ENCODE measurements at regions not wholly inside any gene's neighbourhood (a gene's known extent, or its start where the extent isn't known, plus 50 kb on each side); places are given as distances from the start of the nearest gene placed in this dataset.
"Not testable (repeated sequence)": the region's sequence is repeated elsewhere in the genome, so short reads cannot be mapped to it uniquely, and the experiment has no call there.

GRCh38 chr9:108744641-108745040 is 111.1 kb downstream of the ACTL7B start:
- TF ChIP-seq, protein P1, sequence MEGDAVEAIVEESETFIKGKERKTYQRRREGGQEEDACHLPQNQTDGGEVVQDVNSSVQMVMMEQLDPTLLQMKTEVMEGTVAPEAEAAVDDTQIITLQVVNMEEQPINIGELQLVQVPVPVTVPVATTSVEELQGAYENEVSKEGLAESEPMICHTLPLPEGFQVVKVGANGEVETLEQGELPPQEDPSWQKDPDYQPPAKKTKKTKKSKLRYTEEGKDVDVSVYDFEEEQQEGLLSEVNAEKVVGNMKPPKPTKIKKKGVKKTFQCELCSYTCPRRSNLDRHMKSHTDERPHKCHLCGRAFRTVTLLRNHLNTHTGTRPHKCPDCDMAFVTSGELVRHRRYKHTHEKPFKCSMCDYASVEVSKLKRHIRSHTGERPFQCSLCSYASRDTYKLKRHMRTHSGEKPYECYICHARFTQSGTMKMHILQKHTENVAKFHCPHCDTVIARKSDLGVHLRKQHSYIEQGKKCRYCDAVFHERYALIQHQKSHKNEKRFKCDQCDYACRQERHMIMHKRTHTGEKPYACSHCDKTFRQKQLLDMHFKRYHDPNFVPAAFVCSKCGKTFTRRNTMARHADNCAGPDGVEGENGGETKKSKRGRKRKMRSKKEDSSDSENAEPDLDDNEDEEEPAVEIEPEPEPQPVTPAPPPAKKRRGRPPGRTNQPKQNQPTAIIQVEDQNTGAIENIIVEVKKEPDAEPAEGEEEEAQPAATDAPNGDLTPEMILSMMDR (IDR thresholded peaks at IDR 0.05; ENCODE audit: insufficient read depth, low read depth, low read length, missing control alignments), result no peak
- no peak for DNase-seq (ENCODE audit: low read depth)
- no peak overlapping the region for H3K4me3 ChIP-seq (ENCODE audit: low read depth, low read length)

GRCh38 chr9:108743901-108744371 is 111.8 kb downstream of the ACTL7B start:
- TF ChIP-seq, protein P1 (IDR thresholded peaks at IDR 0.05; ENCODE audit: insufficient read depth, low read depth, low read length, missing control alignments), result no peak
- no peak for DNase-seq (ENCODE audit: low read depth)
- H3K4me3 ChIP-seq (ENCODE audit: low read depth, low read length), result no peak overlapping the region

- no peak for DNase-seq (ENCODE audit: low read depth)
- H3K4me3 ChIP-seq (ENCODE audit: low read depth, low read length), result no peak overlapping the region
- TF ChIP-seq, protein P1 (IDR thresholded peaks at IDR 0.05; ENCODE audit: insufficient read depth, low read depth, low read length, missing control alignments), result no peak
These were observed 112.4 kb downstream of the ACTL7B start for GRCh38 chr9:108743416-108743815.

- no peak for DNase-seq (ENCODE audit: low read depth)
- no peak overlapping the region for H3K4me3 ChIP-seq (ENCODE audit: low read depth, low read length)
- TF ChIP-seq, protein P1 (IDR thresholded peaks at IDR 0.05; ENCODE audit: insufficient read depth, low read depth, low read length, missing control alignments), result no peak
These were observed 113.6 kb downstream of the ACTL7B start for GRCh38 chr9:108742191-108742590.

- H3K4me3 ChIP-seq (ENCODE audit: low read depth, low read length); DNase-seq (ENCODE audit: low read depth): not testable (repeated sequence)
These were observed 124.5 kb downstream of the ACTL7B start for GRCh38 chr9:108731292-108731691.

DNA sequence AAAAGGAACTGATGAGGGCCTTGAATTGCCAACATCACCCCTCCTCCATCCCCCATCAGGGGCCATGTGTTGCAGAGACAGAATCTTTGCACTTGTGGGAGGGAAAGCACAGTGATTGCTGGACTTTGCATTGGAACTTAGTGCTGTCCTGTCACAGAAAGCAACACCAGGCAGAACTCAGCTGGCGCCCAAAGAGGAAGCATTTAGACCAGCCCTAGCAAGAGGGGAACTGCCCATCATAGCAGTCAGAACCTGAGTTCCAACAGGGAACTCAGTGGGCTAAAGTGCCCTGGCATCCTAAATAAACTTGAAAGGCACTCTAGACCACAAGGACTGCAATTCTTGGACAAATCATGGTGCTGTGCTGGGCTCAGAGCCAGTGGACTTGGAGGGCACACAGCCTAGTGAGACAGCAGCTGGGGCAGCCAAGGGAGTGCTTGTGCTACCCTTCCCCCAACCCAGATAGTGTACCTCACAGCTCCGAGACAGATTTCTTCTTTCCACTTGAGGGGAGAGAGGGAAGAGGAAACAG is 128.1 kb downstream of the ACTL7B start:
- TF ChIP-seq, protein P1 (IDR thresholded peaks at IDR 0.05; ENCODE audit: insufficient read depth, low read depth, low read length, missing control alignments), result no peak
- DNase-seq (ENCODE audit: low read depth), result no peak
- H3K4me3 ChIP-seq (ENCODE audit: low read depth, low read length), result no peak overlapping the region

GRCh38 chr9:108724652-108725051 is 131.1 kb downstream of the ACTL7B start:
- TF ChIP-seq, protein P1 (IDR thresholded peaks at IDR 0.05; ENCODE audit: insufficient read depth, low read depth, low read length, missing control alignments), result no peak
- DNase-seq (ENCODE audit: low read depth), result no peak
- H3K4me3 ChIP-seq (ENCODE audit: low read depth, low read length), result no peak overlapping the region
